ENCODE measurements at regions not wholly inside any gene's neighbourhood (a gene's known extent, or its start where the extent isn't known, plus 50 kb on each side); places are given as distances from the start of the nearest gene placed in this dataset.

- TF ChIP-seq POLR2A (IDR thresholded peaks at IDR 0.05) (no peak), CTCF (IDR thresholded peaks at IDR 0.05) (no peak)
Measured at GRCh38 chr10:3856593-3856992, 71.6 kb upstream of the KLF6 start.

All from thyroid gland (tissue), 4 donors.